Right lobe of liver (tissue), 4 donors: ENCODE measurements at regions not wholly inside any gene's neighbourhood (a gene's known extent, or its start where the extent isn't known, plus 50 kb on each side); places are given as distances from the start of the nearest gene placed in this dataset.

Source experiments
- POLR2A ChIP-seq: fragments of 450-650 bp; IDR thresholded peaks from one replicate; pipeline ENCODE4 v1.6.1; 2017; ENCODE audit warnings: antibody characterized with exemption, mild to moderate bottlenecking
- TF ChIP-seq, protein P1 (sequence below), 4 donors: fragments of 200-600 bp in 3 of 4; fragments of 450-650 bp in 1 of 4; IDR thresholded peaks; one replicate each; pipeline versions ENCODE4 v1.5.1 to v1.8.0; 2016 to 2022; ENCODE audit warnings: antibody characterized with exemption in 4 of 4, mild to moderate bottlenecking in 2 of 4
- donor health status: DM: no; HTN: no; CAD: no.
- donor health status: DM: no; HTN: no; CAD: no.
- donor health status: DM: no; HTN: yes; CAD: no.

DNA sequence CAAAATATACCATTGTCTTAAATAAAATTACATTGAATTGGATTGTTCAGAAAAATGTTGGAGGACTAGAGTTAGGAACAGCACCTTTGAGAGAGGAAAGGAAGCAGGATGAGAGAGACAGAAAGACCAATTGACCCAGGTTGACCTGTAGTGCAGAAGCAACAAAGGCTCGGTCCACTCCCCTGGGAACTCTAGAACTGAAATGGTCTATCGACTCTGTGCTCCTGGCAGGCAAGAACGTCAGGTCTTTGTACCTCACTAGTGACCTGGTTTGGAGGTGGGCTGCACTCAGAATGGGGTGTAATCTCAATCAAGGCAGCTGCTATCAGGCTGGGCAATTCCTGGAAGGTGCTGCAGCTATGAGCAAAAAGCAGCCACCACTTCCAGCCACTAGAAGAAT lies 110.8 kb downstream of the FAM174A start:
- TF ChIP-seq, protein P1, sequence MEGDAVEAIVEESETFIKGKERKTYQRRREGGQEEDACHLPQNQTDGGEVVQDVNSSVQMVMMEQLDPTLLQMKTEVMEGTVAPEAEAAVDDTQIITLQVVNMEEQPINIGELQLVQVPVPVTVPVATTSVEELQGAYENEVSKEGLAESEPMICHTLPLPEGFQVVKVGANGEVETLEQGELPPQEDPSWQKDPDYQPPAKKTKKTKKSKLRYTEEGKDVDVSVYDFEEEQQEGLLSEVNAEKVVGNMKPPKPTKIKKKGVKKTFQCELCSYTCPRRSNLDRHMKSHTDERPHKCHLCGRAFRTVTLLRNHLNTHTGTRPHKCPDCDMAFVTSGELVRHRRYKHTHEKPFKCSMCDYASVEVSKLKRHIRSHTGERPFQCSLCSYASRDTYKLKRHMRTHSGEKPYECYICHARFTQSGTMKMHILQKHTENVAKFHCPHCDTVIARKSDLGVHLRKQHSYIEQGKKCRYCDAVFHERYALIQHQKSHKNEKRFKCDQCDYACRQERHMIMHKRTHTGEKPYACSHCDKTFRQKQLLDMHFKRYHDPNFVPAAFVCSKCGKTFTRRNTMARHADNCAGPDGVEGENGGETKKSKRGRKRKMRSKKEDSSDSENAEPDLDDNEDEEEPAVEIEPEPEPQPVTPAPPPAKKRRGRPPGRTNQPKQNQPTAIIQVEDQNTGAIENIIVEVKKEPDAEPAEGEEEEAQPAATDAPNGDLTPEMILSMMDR (IDR thresholded peaks at IDR 0.05): no peak
- TF ChIP-seq POLR2A: no peak
